ENCODE measurements at regions not wholly inside any gene's neighbourhood (a gene's known extent, or its start where the extent isn't known, plus 50 kb on each side); places are given as distances from the start of the nearest gene placed in this dataset.
"Not testable (repeated sequence)": the region's sequence is repeated elsewhere in the genome, so short reads cannot be mapped to it uniquely, and the experiment has no call there.

DNA sequence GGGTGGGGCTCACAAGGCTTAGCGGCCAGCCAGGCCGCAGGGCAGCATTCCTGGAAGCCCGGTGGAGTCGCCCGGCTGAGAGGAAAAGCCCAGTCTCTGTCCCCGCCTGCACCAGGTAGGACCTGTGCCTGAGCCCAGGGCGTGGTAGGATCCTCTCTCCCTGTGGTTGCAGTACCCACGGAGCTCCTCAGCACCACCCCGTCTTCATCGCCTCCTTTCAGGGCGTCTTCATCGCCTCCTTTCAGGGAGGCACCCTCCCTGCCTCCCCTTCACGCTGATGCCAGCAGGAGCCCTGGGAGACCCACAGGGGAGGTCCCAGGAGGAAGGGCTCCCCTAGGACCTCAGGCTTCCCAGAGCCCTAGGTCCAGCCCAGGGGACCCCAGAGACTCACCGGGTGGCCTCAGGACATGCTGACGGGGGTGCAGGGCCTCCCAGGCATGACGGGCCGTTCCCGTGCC lies 53.3 kb upstream of the NOTCH1 start:
- DNase-seq (ENCODE audit: low read depth), result no peak
- H3K4me3 ChIP-seq (ENCODE audit: low read depth, low read length), result no peak overlapping the region
- TF ChIP-seq, protein P1, sequence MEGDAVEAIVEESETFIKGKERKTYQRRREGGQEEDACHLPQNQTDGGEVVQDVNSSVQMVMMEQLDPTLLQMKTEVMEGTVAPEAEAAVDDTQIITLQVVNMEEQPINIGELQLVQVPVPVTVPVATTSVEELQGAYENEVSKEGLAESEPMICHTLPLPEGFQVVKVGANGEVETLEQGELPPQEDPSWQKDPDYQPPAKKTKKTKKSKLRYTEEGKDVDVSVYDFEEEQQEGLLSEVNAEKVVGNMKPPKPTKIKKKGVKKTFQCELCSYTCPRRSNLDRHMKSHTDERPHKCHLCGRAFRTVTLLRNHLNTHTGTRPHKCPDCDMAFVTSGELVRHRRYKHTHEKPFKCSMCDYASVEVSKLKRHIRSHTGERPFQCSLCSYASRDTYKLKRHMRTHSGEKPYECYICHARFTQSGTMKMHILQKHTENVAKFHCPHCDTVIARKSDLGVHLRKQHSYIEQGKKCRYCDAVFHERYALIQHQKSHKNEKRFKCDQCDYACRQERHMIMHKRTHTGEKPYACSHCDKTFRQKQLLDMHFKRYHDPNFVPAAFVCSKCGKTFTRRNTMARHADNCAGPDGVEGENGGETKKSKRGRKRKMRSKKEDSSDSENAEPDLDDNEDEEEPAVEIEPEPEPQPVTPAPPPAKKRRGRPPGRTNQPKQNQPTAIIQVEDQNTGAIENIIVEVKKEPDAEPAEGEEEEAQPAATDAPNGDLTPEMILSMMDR (IDR thresholded peaks at IDR 0.05; ENCODE audit: low read depth, low read length), result no peak
- TF ChIP-seq POLR2A (IDR thresholded peaks at IDR 0.05; ENCODE audit: extremely low read depth, insufficient read length), result no peak
- TF ChIP-seq, protein P2, sequence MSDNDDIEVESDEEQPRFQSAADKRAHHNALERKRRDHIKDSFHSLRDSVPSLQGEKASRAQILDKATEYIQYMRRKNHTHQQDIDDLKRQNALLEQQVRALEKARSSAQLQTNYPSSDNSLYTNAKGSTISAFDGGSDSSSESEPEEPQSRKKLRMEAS (IDR thresholded peaks at IDR 0.05; ENCODE audit: low read depth, low read length), result no peak
- TF ChIP-seq MYC (IDR thresholded peaks at IDR 0.05; ENCODE audit: low read depth, low read length), result no peak

DNA sequence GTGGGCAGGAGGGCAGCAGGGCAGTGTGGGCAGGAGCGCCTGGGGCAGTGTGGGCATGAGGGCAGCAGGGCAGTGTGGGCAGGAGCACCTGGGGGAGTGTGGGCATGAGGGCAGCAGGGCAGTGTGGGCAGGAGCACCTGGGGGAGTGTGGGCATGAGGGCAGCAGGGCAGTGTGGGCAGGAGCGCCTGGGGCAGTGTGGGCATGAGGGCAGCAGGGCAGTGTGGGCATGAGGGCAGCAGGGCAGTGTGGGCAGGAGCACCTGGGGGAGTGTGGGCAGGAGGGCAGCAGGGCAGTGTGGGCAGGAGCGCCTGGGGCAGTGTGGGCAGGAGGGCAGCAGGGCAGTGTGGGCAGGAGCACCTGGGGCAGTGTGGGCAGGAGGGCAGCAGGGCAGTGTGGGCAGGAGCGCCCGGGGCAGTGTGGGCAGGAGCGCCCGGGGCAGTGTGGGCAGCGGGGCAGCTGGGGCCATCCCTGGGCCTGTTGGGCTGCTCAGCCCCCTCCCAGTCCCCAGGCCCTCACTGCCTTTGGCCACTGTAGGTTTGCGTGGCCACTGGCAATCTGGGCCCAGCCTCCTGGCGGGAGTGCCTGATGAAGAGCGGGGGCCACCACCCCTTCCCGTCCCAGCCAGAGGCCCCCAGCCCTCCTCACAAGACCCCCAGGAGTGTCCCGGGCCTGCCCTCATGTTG lies 52.7 kb upstream of the NOTCH1 start:
- not testable (repeated sequence) for DNase-seq (ENCODE audit: low read depth); H3K4me3 ChIP-seq (ENCODE audit: low read depth, low read length)

DNA sequence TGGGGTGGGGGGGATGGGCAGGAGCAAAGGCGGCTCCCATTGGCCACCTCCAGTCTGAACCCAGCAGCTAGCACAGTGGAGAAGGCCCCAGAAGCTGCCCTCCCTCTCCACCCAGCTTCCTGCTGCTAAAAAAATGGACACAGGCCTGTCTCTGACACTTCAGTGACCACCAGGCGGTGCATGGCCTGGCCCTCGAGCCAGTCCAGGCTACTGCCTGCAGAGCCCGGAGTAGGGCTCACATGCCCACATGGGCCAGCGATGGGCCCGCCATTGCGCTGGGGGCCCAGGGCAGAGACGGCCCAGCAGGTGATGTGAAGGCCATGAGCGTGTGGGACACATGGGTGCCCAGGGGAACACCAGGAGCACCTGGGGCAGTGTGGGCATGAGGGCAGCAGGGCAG lies 52.1 kb upstream of the NOTCH1 start:
- H3K4me3 ChIP-seq (ENCODE audit: low read depth, low read length), result no peak overlapping the region
- TF ChIP-seq, protein P2 (IDR thresholded peaks at IDR 0.05; ENCODE audit: low read depth, low read length), result no peak
- TF ChIP-seq, protein P1 (IDR thresholded peaks at IDR 0.05; ENCODE audit: low read depth, low read length), result no peak
- DNase-seq (ENCODE audit: low read depth), result no peak

DNA sequence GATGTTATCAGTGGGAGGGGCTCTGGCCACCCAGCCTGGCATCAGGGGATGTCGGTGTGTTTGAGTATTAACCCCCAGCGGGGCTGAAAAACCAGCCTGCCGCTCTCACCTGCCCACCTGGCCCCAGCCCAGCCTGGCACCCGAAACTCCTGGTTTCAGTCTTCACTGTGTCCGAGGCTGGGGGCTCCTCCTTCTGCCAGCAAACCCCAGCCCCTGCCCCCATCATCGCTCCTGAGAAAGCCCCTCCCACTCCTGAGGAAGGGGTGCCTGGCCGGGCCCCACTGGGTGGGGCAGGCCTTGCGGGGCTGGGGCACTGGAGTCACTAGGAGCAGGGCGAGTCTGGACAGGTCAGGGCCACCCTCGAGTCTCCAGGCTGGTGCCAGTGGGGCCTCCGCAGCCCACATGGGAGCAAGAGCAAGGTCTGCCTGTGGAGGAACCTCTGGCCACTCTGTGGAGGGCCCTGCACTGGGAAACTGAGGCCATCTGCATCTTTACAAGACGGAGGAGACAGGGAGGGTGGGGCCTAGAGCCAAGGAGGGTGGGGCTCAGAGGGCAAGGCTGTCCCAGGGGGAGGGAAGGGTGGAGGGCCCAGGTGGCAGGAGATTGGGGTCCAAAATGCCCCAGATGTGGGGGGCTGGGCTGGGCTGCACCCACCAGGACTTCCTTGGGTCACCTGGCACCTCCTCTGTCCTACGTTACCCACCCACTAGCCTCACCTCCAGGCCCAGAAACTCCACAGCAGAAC lies 51.5 kb upstream of the NOTCH1 start:
- DNase-seq (ENCODE audit: low read depth), result no peak
- TF ChIP-seq, protein P1 (IDR thresholded peaks at IDR 0.05; ENCODE audit: low read depth, low read length), result no peak
- no peak for TF ChIP-seq MYC (IDR thresholded peaks at IDR 0.05; ENCODE audit: low read depth, low read length)
- TF ChIP-seq POLR2A (IDR thresholded peaks at IDR 0.05; ENCODE audit: extremely low read depth, insufficient read length), result no peak
- TF ChIP-seq, protein P2 (IDR thresholded peaks at IDR 0.05; ENCODE audit: low read depth, low read length), result no peak

DNA sequence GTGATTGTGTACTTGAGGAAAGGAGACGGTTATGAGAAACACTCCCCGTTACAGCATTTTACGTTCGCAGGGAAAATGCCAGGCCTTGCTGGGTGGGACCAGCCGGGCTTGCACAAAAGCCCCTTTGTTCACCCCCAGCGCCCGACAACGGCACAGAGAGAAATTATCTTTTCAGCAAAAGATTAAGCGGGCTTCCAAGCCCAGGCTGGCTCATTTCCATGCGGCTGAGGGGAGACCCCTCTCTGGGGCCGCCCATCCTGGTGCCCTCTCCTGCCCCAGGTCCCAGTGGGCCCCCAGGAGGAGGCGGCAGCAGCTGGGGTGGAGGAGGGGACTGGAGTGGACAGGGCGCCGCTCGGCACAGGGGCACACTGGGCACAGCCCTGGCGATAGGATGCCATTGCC lies 50.8 kb upstream of the NOTCH1 start:
- no peak overlapping the region for H3K4me3 ChIP-seq (ENCODE audit: low read depth, low read length)
- TF ChIP-seq, protein P2 (IDR thresholded peaks at IDR 0.05; ENCODE audit: low read depth, low read length), result no peak
- DNase-seq (ENCODE audit: low read depth), result no peak

More for the DNA sequence above, 51.5 kb upstream of the NOTCH1 start:
- no peak overlapping the region for H3K4me3 ChIP-seq (ENCODE audit: low read depth, low read length)

DNA sequence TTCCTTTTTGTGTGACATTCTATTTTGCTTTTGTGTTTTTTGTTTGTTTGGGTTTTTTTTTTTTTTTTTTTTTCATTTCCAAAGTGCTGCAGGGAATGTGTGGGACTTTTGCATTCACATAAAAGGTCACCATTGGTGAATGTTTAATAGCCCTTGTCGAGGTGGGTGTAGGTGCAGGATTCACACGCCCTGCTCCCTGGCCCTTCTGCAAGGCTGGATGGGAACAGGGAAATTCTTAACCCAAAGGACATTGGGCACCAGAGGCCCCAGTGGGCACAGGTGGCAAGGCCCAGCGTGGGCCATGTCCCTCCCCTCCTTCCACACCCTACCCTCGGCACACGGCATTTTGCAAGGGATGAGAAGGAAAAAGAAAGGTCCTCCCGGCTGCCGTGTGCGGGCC lies 50.4 kb upstream of the NOTCH1 start:
- TF ChIP-seq, protein P1 (IDR thresholded peaks at IDR 0.05; ENCODE audit: low read depth, low read length), result no peak
- TF ChIP-seq MYC (IDR thresholded peaks at IDR 0.05; ENCODE audit: low read depth, low read length) (no peak), POLR2A (IDR thresholded peaks at IDR 0.05; ENCODE audit: extremely low read depth, insufficient read length) (no peak)
- TF ChIP-seq, protein P2 (IDR thresholded peaks at IDR 0.05; ENCODE audit: low read depth, low read length), result no peak
- no peak overlapping the region for H3K4me3 ChIP-seq (ENCODE audit: low read depth, low read length)
- no peak for DNase-seq (ENCODE audit: low read depth)
